ENCODE measurements at regions not wholly inside any gene's neighbourhood (a gene's known extent, or its start where the extent isn't known, plus 50 kb on each side); places are given as distances from the start of the nearest gene placed in this dataset.

DNA sequence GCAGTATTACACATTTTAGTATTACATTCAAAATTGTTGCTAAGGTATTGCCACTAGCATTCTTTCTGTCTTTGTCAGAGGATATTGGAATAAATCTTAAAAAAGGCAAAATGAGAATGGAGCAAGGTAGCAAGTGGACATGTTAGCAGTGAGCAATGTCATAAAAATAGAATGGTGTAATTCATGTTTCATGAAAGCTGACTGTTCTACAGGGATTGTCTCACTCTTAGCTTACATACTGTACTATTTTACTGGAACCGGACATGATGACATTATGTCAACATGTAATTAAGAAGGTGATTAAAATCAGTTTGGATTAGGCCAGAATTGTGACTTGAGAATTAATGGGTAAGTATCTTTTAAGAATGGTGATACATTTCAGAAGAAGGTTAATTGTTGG, 1086.2 kb downstream of the STIM2 start:
- TF ChIP-seq GATA2 (IDR thresholded peaks at IDR 0.05; ENCODE audit: low read depth, low read length) (no peak), GATA3 (IDR thresholded peaks at IDR 0.05; ENCODE audit: low read depth, low read length) (no peak)

Data from SH-SY5Y (cell line).